H1 (cell line): ENCODE measurements at regions not wholly inside any gene's neighbourhood (a gene's known extent, or its start where the extent isn't known, plus 50 kb on each side); places are given as distances from the start of the nearest gene placed in this dataset.

Experiments
- CREB1 ChIP-seq: IDR thresholded peaks from 2 replicates; pipeline ENCODE4 v1.6.1; 2012; ENCODE audit warnings: inconsistent platforms
- GTF2F1 ChIP-seq: IDR thresholded peaks from 2 replicates; pipeline ENCODE4 v1.6.1; 2012; ENCODE audit warnings: low read depth, low read length, improper control_type of control experiment, borderline replicate concordance
- JUN ChIP-seq: IDR thresholded peaks from 2 replicates; pipeline ENCODE4 v1.6.1; 2011; ENCODE audit warnings: low read depth, mild to moderate bottlenecking, improper control_type of control experiment, low read length
- NRF1 ChIP-seq: IDR thresholded peaks from 2 replicates; pipeline ENCODE4 v1.6.1; 2011; ENCODE audit warnings: mild to moderate bottlenecking, low read depth, low read length, improper control_type of control experiment
- SP1 ChIP-seq: IDR thresholded peaks from 2 replicates; pipeline ENCODE4 v1.6.1; 2011; ENCODE audit warnings: low read depth, low read length
- TAF1 ChIP-seq: IDR thresholded peaks from 2 replicates; pipeline ENCODE4 v1.6.1; 2011; ENCODE audit warnings: mild to moderate bottlenecking, low read depth, low read length
- TF ChIP-seq, protein P1 (sequence below): fragments of 300-600 bp; sonication (generic); IDR thresholded peaks from 2 replicates; pipeline ENCODE4 v1.7.1; 2012; ENCODE audit warnings: low read length, moderate library complexity, mild to moderate bottlenecking, inconsistent platforms; ENCODE audit not compliant: insufficient replicate concordance

DNA sequence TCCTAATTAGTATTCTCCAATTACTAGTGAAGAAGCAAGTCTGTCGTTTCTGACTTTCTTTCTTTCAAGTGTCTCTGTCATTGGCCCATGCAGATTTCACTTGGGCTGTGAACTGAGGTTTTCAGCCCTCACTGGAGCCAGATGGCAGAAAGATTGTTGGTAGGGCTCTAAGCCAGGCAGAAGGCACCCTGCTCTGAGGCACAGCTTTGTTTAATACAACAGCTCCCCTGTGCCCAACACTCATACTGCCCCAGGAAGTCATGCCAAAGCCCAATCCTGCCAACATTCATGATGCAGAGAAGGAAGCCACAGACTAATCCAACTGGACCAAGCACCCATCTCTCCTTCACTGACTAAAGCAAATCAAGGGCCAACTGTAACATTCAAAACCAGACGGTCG lies 117.1 kb upstream of the FRG1 start (continued):
- TF ChIP-seq, protein P1, sequence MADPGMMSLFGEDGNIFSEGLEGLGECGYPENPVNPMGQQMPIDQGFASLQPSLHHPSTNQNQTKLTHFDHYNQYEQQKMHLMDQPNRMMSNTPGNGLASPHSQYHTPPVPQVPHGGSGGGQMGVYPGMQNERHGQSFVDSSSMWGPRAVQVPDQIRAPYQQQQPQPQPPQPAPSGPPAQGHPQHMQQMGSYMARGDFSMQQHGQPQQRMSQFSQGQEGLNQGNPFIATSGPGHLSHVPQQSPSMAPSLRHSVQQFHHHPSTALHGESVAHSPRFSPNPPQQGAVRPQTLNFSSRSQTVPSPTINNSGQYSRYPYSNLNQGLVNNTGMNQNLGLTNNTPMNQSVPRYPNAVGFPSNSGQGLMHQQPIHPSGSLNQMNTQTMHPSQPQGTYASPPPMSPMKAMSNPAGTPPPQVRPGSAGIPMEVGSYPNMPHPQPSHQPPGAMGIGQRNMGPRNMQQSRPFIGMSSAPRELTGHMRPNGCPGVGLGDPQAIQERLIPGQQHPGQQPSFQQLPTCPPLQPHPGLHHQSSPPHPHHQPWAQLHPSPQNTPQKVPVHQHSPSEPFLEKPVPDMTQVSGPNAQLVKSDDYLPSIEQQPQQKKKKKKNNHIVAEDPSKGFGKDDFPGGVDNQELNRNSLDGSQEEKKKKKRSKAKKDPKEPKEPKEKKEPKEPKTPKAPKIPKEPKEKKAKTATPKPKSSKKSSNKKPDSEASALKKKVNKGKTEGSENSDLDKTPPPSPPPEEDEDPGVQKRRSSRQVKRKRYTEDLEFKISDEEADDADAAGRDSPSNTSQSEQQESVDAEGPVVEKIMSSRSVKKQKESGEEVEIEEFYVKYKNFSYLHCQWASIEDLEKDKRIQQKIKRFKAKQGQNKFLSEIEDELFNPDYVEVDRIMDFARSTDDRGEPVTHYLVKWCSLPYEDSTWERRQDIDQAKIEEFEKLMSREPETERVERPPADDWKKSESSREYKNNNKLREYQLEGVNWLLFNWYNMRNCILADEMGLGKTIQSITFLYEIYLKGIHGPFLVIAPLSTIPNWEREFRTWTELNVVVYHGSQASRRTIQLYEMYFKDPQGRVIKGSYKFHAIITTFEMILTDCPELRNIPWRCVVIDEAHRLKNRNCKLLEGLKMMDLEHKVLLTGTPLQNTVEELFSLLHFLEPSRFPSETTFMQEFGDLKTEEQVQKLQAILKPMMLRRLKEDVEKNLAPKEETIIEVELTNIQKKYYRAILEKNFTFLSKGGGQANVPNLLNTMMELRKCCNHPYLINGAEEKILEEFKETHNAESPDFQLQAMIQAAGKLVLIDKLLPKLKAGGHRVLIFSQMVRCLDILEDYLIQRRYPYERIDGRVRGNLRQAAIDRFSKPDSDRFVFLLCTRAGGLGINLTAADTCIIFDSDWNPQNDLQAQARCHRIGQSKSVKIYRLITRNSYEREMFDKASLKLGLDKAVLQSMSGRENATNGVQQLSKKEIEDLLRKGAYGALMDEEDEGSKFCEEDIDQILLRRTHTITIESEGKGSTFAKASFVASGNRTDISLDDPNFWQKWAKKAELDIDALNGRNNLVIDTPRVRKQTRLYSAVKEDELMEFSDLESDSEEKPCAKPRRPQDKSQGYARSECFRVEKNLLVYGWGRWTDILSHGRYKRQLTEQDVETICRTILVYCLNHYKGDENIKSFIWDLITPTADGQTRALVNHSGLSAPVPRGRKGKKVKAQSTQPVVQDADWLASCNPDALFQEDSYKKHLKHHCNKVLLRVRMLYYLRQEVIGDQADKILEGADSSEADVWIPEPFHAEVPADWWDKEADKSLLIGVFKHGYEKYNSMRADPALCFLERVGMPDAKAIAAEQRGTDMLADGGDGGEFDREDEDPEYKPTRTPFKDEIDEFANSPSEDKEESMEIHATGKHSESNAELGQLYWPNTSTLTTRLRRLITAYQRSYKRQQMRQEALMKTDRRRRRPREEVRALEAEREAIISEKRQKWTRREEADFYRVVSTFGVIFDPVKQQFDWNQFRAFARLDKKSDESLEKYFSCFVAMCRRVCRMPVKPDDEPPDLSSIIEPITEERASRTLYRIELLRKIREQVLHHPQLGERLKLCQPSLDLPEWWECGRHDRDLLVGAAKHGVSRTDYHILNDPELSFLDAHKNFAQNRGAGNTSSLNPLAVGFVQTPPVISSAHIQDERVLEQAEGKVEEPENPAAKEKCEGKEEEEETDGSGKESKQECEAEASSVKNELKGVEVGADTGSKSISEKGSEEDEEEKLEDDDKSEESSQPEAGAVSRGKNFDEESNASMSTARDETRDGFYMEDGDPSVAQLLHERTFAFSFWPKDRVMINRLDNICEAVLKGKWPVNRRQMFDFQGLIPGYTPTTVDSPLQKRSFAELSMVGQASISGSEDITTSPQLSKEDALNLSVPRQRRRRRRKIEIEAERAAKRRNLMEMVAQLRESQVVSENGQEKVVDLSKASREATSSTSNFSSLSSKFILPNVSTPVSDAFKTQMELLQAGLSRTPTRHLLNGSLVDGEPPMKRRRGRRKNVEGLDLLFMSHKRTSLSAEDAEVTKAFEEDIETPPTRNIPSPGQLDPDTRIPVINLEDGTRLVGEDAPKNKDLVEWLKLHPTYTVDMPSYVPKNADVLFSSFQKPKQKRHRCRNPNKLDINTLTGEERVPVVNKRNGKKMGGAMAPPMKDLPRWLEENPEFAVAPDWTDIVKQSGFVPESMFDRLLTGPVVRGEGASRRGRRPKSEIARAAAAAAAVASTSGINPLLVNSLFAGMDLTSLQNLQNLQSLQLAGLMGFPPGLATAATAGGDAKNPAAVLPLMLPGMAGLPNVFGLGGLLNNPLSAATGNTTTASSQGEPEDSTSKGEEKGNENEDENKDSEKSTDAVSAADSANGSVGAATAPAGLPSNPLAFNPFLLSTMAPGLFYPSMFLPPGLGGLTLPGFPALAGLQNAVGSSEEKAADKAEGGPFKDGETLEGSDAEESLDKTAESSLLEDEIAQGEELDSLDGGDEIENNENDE = no peak
- TF ChIP-seq SP1 = no peak
- TF ChIP-seq TAF1 = no peak
- no peak for TF ChIP-seq NRF1
- TF ChIP-seq CREB1 = no peak
- TF ChIP-seq GTF2F1 = no peak
- TF ChIP-seq JUN = no peak
